HUES48 (cell line): ENCODE measurements at regions not wholly inside any gene's neighbourhood (a gene's known extent, or its start where the extent isn't known, plus 50 kb on each side); places are given as distances from the start of the nearest gene placed in this dataset.

Experiments used
- H3K27ac ChIP-seq: one replicate; pipeline ENCODE4 v1.7.0; 2013; ENCODE audit warnings: low read depth, low read length, inconsistent platforms
- H3K27me3 ChIP-seq: 2 replicates; pipeline ENCODE4 v1.6.1; 2013; ENCODE audit warnings: mild to moderate bottlenecking, low read length; ENCODE audit not compliant: control insufficient read depth, insufficient read depth
- H3K36me3 ChIP-seq: 2 replicates; pipeline ENCODE4 v1.6.1; 2013; ENCODE audit warnings: low read length; ENCODE audit not compliant: control insufficient read depth, insufficient read depth
- H3K4me1 ChIP-seq: 2 replicates; pipeline ENCODE4 v1.6.1; 2013; ENCODE audit warnings: mild to moderate bottlenecking, low read length; ENCODE audit not compliant: control insufficient read depth, insufficient read depth
- H3K4me3 ChIP-seq: 2 replicates; pipeline ENCODE4 v1.5.1; 2013; ENCODE audit warnings: mild to moderate bottlenecking, low read depth, low read length
- H3K9ac ChIP-seq: 2 replicates; pipeline ENCODE4 v1.6.1; 2013; ENCODE audit warnings: mild to moderate bottlenecking, low read depth, low read length, moderate library complexity
- H3K9me3 ChIP-seq: 2 replicates; pipeline ENCODE4 v1.6.1; 2013; ENCODE audit warnings: low read length; ENCODE audit not compliant: control insufficient read depth, insufficient read depth

DNA sequence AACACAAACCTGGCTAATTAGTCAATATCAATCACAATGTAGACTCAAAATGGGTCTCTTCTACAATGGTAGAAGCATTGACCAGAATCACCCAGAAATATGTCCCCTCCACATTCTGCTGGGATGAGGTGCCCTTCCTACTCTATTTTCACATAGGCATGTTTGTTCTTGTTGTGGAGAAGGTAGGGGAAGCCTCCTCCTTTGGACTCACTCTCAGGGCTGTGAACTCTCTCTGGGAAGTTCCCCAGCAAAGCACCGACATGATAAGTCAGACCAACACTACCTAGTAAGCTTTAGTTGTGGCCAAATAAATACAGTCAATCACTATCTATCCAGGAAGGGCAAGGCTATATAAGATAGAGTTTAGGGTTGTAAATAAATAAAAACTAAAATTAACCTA is 194.5 kb upstream of the UBL3 start:
- no peak overlapping the region for H3K4me3 ChIP-seq
- no peak overlapping the region for H3K9ac ChIP-seq
- no peak overlapping the region for H3K27ac ChIP-seq
- no peaks in the 10 kb centered on the region for H3K36me3 ChIP-seq
- no peaks in the 10 kb centered on the region for H3K9me3 ChIP-seq
- no peaks in the 10 kb centered on the region for H3K27me3 ChIP-seq
- peaks cover 4% of the 10 kb centered on the region; the same call in 1 of the 2 replicates for H3K4me1 ChIP-seq

GRCh38 chr13:30043631-30043925 is 193.2 kb upstream of the UBL3 start:
- Histone ChIP-seq H3K27me3 (no peaks in the 10 kb centered on the region), H3K27ac (no peak overlapping the region), H3K36me3 (no peaks in the 10 kb centered on the region), H3K9me3 (no peaks in the 10 kb centered on the region), H3K4me1 (peaks cover 15% of the 10 kb centered on the region), H3K4me3 (no peak overlapping the region), H3K9ac (no peak overlapping the region)

DNA sequence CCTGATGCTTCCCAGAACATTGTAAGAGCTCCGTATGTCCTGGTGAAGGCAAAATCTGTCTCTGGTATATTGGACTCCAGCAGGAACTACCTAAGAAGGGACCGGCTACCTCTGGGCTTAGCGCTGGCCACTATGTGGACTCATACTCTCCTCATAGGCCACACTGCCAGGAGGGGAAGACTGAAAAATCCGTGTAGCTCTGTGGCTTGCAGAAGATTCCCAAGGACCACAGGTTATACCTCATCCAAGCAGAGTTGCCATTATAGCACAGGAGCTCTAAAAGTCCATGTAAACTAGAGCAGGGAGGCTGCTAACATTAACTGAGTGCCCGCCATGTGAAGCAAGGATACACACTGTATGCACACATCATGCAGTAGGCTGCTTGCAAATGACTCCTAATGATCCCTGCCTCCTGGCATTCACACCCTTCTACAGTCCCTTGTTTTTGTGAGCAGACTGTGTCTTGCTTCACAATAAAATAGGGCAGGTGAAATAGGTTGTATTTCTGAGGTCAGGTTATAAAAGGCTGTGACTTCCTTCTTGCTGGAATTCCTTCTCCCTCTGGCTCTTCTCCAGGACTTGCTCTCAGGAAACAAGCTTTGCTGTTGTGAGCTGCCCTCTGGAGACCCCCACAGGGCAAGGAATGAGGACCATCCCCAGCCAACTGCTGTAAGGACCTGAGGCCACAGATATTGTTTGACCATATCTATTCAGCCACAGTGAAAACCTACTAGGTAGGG is 192.6 kb upstream of the UBL3 start:
- no peak overlapping the region for H3K9ac ChIP-seq
- no peaks in the 10 kb centered on the region; the same call in 1 of the 2 replicates for H3K27me3 ChIP-seq
- no peak overlapping the region for H3K4me3 ChIP-seq
- no peaks in the 10 kb centered on the region for H3K9me3 ChIP-seq
- H3K27ac ChIP-seq = no peak overlapping the region
- no peaks in the 10 kb centered on the region for H3K36me3 ChIP-seq
- peaks cover 16% of the 10 kb centered on the region for H3K4me1 ChIP-seq

DNA sequence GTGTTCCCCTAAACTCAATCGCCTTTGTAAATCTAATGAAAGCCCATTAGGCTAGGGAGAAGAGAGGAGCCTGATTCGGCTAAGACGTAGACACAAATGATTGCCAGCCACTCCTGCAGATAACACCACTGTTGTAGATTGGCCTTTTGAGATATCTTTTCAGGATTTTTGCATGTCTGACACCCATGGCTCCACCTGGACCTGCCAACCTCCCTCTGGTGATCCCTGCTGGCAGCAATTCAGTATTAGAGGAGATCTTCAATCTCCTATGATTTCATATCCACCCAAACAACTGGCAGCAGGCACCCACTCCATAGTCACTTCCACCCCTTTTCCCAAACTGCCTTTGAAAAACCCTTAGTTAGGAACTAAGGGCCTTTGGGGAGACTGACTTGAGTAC is 191.9 kb upstream of the UBL3 start:
- Histone ChIP-seq H3K4me1 (peaks cover 18% of the 10 kb centered on the region), H3K9ac (no peak overlapping the region), H3K4me3 (no peak overlapping the region), H3K36me3 (no peaks in the 10 kb centered on the region), H3K9me3 (no peaks in the 10 kb centered on the region), H3K27me3 (no peaks in the 10 kb centered on the region; the same call in 1 of the 2 replicates), H3K27ac (no peak overlapping the region)

- H3K27ac ChIP-seq = no peak overlapping the region
- H3K4me3 ChIP-seq = no peak overlapping the region
- no peaks in the 10 kb centered on the region; the same call in 1 of the 2 replicates for H3K27me3 ChIP-seq
- H3K4me1 ChIP-seq = peaks cover 18% of the 10 kb centered on the region
- H3K36me3 ChIP-seq = no peaks in the 10 kb centered on the region
- H3K9me3 ChIP-seq = no peaks in the 10 kb centered on the region
- no peak overlapping the region for H3K9ac ChIP-seq
Measured at GRCh38 chr13:30039511-30039911, 189.1 kb upstream of the UBL3 start.

DNA sequence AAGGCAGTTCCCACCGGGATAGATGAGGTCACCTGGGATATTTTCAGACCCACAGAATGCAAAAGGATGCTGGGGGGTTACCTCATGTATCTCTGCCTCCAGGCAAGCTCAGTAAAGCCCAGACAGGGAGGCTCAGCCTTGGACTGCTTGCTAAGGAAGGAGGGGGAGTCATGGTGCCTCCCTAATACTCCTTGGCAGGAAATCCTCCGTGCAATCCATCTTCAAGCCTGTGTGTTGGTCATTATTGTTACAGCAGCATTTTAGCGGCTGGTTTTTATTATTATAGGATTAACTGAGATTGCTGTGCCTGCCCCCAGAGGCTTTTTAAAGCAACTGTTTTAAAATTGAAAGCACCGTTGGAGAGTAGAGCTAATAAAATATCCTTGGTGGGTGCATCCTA is 188.5 kb upstream of the UBL3 start:
- Histone ChIP-seq H3K36me3 (no peaks in the 10 kb centered on the region), H3K27me3 (no peaks in the 10 kb centered on the region; the same call in 1 of the 2 replicates), H3K9me3 (no peaks in the 10 kb centered on the region), H3K4me3 (no peak overlapping the region), H3K9ac (no peak overlapping the region), H3K27ac (no peak overlapping the region), H3K4me1 (peaks cover 18% of the 10 kb centered on the region)

DNA sequence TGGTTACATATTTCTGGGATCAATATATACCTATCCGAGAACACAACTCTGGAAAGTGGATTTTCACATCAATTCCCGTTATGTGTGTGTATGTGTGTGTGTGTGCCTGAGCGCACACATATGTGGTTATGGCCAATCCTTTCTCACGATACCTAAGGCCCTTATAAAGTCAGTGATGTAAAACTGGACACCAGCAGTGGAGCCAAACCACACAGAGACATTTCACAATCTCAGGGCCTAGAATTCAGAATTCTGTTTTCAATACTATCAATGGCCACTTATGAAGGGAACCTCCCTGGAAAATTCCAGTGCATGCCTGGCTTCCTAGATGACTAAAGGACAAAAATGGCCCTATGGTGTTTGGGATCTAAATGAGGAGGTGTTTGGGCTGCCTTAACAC is 187.3 kb upstream of the UBL3 start:
- no peak overlapping the region for H3K9ac ChIP-seq
- H3K4me1 ChIP-seq = peaks cover 18% of the 10 kb centered on the region
- no peaks in the 10 kb centered on the region for H3K36me3 ChIP-seq
- H3K27me3 ChIP-seq = no peaks in the 10 kb centered on the region; the same call in 1 of the 2 replicates
- no peak overlapping the region for H3K4me3 ChIP-seq
- H3K27ac ChIP-seq = no peak overlapping the region
- H3K9me3 ChIP-seq = no peaks in the 10 kb centered on the region

DNA sequence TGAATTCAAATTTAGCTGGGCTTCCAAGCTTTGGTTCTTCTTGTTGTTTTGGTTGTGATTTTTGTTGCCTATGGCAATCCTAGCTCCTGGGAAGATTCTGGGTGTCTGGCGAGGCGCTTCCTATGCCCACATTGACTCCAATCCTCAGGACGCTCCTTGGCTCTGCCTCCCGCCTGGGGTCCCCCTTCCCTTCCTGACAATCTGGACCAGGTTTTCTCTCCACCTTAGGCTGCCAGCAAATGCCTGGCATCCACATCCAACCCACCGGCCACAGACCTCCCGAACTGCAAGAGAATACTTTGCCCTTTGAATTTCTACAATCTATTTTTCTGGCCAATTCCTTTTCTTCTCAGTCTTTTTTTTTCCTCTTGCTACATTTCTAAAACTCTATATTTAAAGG is 186.9 kb upstream of the UBL3 start:
- Histone ChIP-seq H3K36me3 (no peaks in the 10 kb centered on the region), H3K9me3 (no peaks in the 10 kb centered on the region), H3K9ac (no peak overlapping the region), H3K4me3 (no peak overlapping the region), H3K27ac (no peak overlapping the region), H3K27me3 (no peaks in the 10 kb centered on the region; the same call in 1 of the 2 replicates), H3K4me1 (peaks cover 18% of the 10 kb centered on the region)

GRCh38 chr13:30034458-30034795 is 184.0 kb upstream of the UBL3 start:
- Histone ChIP-seq H3K27me3 (no peaks in the 10 kb centered on the region; the same call in 1 of the 2 replicates), H3K36me3 (no peaks in the 10 kb centered on the region), H3K4me3 (no peak overlapping the region), H3K9ac (no peak overlapping the region), H3K4me1 (peaks cover 15% of the 10 kb centered on the region), H3K27ac (no peak overlapping the region), H3K9me3 (no peaks in the 10 kb centered on the region)

DNA sequence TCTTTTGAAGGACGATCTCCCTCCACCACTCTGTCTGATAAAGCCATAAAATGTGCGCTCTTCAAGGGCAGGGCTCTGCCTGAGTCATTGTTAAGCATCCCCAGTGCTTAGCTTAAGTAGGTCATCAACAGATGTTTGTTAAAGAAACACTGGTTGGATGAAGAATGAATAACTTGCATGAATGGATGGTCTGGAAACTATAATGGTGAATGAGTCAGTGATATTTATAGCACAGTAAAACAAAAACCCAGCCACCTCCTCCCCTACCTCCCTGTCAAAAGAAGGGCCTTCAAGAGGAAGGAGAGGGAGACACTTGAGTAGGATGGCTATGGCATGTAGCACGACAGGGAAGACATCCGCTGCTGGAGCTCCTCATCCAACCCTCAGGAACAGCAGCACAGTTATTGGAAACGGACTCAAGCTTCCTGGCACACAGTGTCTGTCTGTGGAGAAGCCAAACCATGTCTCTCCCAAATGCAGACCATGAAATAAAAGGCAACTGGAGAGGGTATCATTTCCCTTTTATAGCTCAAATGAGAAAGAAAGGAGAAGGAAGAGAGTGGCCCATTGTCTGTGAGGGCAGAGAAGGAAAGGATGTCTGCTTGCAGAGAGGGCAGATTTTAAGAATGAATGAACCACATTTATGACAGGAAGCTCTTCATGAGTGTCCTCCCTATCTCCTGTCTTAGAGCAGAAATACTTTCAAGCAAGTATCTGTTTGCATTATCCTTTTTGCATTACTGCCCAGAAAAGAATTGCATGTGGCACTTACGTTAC is 183.5 kb upstream of the UBL3 start:
- Histone ChIP-seq H3K27me3 (no peaks in the 10 kb centered on the region; the same call in 1 of the 2 replicates), H3K9ac (no peak overlapping the region), H3K27ac (no peak overlapping the region), H3K36me3 (no peaks in the 10 kb centered on the region), H3K4me3 (no peak overlapping the region), H3K9me3 (no peaks in the 10 kb centered on the region), H3K4me1 (peaks cover 10% of the 10 kb centered on the region)

- Histone ChIP-seq H3K4me3 (no peak overlapping the region), H3K9ac (no peak overlapping the region), H3K4me1 (no peaks in the 10 kb centered on the region; the same call in 1 of the 2 replicates), H3K36me3 (no peaks in the 10 kb centered on the region), H3K9me3 (no peaks in the 10 kb centered on the region), H3K27me3 (no peaks in the 10 kb centered on the region), H3K27ac (no peak overlapping the region)
Measured at GRCh38 chr13:30032263-30032662, 181.8 kb upstream of the UBL3 start.
